Lower lobe of right lung (tissue), 2 donors: ENCODE measurements at regions not wholly inside any gene's neighbourhood (a gene's known extent, or its start where the extent isn't known, plus 50 kb on each side); places are given as distances from the start of the nearest gene placed in this dataset.

Source experiments
- ATAC-seq, 2 donors: fragments of 200-7000 bp; cut with Tn5 transposase; one replicate each; pipeline ENCODE4 v1.9.1; 2020 to 2022; ENCODE audit warnings: mild to moderate bottlenecking in 2 of 2, moderate library complexity in 2 of 2
- DNase-seq: peaks from one replicate; pipeline ENCODE4 v3.0.0-alpha.2; 2020
- H3K27ac ChIP-seq: fragments of 200-600 bp; one replicate; pipeline ENCODE4 v1.8.0; 2022
- H3K27me3 ChIP-seq: fragments of 200-600 bp; one replicate; pipeline ENCODE4 v1.8.0; 2022; ENCODE audit warnings: low read depth
- H3K36me3 ChIP-seq: fragments of 200-600 bp; one replicate; pipeline ENCODE4 v1.8.0; 2022; ENCODE audit warnings: mild to moderate bottlenecking
- H3K4me1 ChIP-seq: fragments of 200-600 bp; one replicate; pipeline ENCODE4 v1.8.0; 2022
- H3K4me3 ChIP-seq: fragments of 200-600 bp; one replicate; pipeline ENCODE4 v1.8.0; 2022; ENCODE audit warnings: mild to moderate bottlenecking
- H3K9me3 ChIP-seq: fragments of 200-600 bp; one replicate; pipeline ENCODE4 v1.8.0; 2022
- CTCF ChIP-seq: fragments of 200-600 bp; IDR thresholded peaks from one replicate; pipeline ENCODE4 v1.8.0; 2022; ENCODE audit warnings: antibody characterized with exemption, mild to moderate bottlenecking
- intact Hi-C: fragments of 100-400 bp; cut with DNase I; formaldehyde crosslinking; loops from one replicate; pipeline ENCODE4 v1.11.0; 2022
- donor health status: DM: no; HTN: yes; CAD: no; lungs with severe emphysema.

DNA sequence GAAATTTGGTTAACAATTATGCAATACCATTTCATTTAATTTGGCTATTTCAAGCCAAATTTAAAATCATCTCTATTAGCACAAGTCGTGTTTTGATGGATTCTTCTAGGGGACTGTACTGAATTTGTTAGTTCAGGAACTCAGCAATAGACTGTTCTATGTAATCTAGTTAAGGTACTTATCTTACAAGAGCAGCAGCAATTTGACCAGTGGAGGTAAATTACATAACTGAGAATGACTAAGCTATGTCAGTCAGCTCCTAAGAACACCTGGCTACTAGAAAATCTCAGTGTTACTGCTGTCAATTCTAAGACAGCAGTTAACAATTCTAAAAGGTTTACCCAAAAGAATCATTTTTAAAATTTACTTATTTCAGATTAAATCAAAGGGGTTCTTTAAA, 513.9 kb upstream of the ZWINT start:
- no peak for TF ChIP-seq CTCF
- H3K9me3 ChIP-seq = no peaks in the 10 kb centered on the region
- intact Hi-C loops = no loop called here
- H3K36me3 ChIP-seq = no peaks in the 10 kb centered on the region
- H3K4me1 ChIP-seq = no peaks in the 10 kb centered on the region
- ATAC-seq = peak; percentile 53 to 92
- H3K27me3 ChIP-seq = no peaks in the 10 kb centered on the region
- no peak for DNase-seq
- no peak overlapping the region for H3K4me3 ChIP-seq
- no peak overlapping the region for H3K27ac ChIP-seq

DNA sequence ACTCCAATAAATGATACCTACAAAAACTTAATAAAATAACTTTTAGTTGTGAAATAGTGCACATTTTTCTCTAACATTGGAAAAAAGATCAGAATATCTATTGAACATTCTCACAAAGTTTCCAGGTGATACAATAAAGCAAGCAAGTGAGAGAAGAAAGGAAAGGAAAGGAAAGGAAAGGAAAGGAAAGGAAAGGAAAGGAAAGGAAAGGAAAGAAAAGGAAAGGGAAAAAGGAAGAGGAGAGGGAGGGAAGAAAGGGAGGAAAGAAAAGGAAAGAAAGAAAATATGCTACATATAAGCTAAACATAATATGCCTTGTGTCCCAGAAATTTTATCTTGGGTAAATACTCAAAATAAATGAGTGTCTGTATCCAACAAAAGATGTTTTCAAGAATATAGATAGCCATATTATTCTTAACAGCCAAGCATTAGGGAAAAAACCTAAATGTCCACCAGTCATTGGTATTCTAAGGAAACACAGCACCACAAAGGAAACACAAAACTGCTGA, 510.2 kb upstream of the ZWINT start:
- Histone ChIP-seq H3K27ac (no peak overlapping the region), H3K4me3 (no peak overlapping the region), H3K36me3 (no peaks in the 10 kb centered on the region), H3K9me3 (no peaks in the 10 kb centered on the region), H3K27me3 (no peaks in the 10 kb centered on the region), H3K4me1 (no peaks in the 10 kb centered on the region)
- no peak for DNase-seq
- intact Hi-C loops = no loop called here
- no peak for TF ChIP-seq CTCF
- ATAC-seq = no peak

GRCh38 chr10:56867236-56867635, 506.2 kb upstream of the ZWINT start:
- TF ChIP-seq CTCF = no peak
- intact Hi-C loops = no loop called here
- no peaks in the 10 kb centered on the region for H3K36me3 ChIP-seq
- no peaks in the 10 kb centered on the region for H3K4me1 ChIP-seq
- H3K27me3 ChIP-seq = no peaks in the 10 kb centered on the region
- no peak for DNase-seq
- H3K27ac ChIP-seq = no peak overlapping the region
- ATAC-seq = no peak
- H3K9me3 ChIP-seq = no peaks in the 10 kb centered on the region
- H3K4me3 ChIP-seq = no peak overlapping the region

DNA sequence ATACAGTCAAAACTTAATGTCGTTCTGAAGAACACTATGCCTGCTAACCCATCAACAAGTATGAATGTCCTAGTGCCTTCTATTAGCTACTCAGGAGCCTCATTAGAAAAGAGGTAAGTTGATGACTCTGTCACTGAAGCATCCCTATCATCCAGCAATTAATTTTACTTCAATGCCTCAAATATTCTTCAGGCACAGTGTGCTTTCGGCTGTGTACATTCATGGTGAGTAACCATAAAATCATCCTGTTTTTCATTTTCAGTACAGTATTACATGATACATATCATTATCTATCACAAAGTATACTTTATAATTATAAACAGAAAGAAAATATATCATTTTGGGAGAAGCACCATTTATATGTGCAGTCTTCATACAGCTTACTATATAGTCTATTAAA, 495.5 kb upstream of the ZWINT start:
- ATAC-seq (no peak), DNase-seq (no peak)
- intact Hi-C loops = no loop called here
- Histone ChIP-seq H3K27me3 (no peaks in the 10 kb centered on the region), H3K4me3 (no peak overlapping the region), H3K4me1 (no peaks in the 10 kb centered on the region), H3K9me3 (no peaks in the 10 kb centered on the region), H3K36me3 (no peaks in the 10 kb centered on the region), H3K27ac (no peak overlapping the region)
- no peak for TF ChIP-seq CTCF

DNA sequence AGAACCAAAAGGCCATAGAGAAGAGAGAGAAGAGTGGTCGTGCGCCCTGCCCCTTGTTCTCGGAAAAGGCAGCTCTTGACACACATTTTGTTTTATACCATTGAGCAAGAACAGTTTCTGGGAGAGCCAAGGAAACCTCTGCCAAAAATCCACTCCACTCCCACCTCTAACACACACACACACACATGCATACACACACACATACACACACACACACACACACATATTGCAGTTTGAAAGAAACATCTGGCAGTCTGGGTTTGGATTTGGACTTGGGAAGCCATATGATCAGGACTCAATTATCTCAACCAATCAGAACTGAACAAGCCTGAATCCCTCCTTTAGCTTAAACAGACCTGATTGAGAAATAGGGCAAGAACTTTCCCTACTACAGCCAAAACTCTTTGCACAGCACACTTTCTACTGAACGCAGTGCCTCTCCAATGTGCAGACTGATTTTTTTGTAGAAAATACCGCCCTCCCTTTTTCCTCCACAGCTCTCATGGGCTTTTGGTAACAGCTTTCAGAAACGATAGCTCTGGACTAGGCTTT, 484.0 kb upstream of the ZWINT start:
- Histone ChIP-seq H3K9me3 (no peaks in the 10 kb centered on the region), H3K4me1 (no peaks in the 10 kb centered on the region), H3K27me3 (no peaks in the 10 kb centered on the region), H3K4me3 (no peak overlapping the region), H3K36me3 (no peaks in the 10 kb centered on the region), H3K27ac (no peak overlapping the region)
- ATAC-seq (peak; percentile 51 to 68), DNase-seq (no peak)
- intact Hi-C loops = no loop called here
- no peak for TF ChIP-seq CTCF
